HUDEP-2 (cell line): ENCODE measurements at regions not wholly inside any gene's neighbourhood (a gene's known extent, or its start where the extent isn't known, plus 50 kb on each side); places are given as distances from the start of the nearest gene placed in this dataset.
A peak's percentile ranks its signal among the peaks of the same experiment; 100 is the strongest.
"Not testable (repeated sequence)": the region's sequence is repeated elsewhere in the genome, so short reads cannot be mapped to it uniquely, and the experiment has no call there.

Experiments used
- DNase-seq, 76 experiments: peaks; one replicate each; lab custom pipeline; 2025; ENCODE audit not compliant: unreplicated experiment in 76 of 76; lab: John Stamatoyannopoulos, UW

DNA sequence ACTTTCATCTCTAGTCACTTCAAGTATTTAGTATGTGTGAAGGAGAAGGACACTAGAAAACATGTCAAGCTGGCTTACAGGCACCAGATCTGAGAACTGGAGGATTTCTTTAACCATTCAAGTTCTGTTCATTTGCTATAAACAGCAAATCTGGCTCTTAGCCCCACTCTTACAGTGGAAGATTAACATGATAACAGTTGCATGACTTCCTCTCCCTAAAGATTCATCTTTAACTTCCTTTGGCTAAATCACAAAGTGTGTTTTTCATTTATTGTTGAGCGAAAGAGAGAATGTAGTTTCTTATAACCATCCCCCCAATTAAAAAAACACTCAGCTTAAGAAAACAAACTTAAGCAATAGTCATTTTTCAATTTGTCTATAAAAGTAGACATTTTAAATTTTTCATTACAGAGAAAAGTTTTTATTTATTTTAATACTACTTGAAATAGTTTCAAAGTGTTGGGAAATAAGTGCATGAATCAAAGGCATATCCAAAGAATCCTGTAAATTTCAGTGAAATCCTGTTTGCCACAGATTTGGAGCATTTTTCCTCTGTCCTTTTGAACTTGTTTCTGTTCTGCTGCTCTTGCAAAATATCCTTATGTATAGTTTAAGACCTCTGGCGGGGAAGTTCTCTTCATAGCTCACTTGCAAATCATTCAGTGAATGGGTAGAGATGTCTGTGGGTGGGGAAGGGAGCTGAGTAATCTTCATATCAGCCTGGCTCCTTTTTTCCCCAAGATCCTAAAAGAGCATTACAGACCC lies 241.0 kb upstream of the RBBP8 start:
- no peak for DNase-seq

DNA sequence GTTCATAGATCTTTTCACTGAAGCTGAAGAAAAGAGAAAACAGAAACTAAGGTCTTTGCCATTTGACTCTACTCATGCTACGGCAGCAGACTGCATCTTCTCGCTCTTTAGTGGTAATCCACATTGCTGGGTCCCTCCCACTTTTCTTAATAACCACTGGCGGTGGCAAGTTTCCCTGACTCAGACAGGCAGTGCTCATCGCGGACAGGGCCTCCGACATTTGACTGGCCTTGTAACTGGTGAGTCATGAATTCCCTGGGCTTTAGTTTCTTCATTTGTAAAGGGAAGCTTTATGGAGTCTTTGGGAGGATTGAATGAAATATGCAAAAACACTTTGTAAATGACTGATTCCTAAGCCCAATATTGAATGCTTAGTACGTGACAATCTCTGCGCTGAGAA lies 238.2 kb upstream of the RBBP8 start:
- DNase-seq: no peak

DNA sequence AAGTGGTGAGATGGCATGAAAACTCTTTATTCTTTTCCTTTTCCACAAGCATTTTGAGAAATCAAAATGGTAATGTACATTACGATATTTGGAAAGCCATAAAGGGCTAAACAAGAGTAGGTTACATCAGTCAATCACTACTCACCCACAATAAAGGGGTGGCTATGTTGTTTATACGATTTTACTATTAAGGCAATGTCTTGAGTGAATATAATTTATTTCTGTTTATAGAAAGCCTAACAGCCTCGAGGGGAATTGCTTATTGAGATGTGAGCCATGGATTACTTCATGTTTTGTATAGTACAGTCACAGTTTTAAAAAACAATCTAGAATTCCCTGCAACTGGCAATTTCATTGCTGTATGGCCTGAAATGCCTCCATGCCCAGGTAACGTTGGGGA lies 237.5 kb upstream of the RBBP8 start:
- DNase-seq: no peak

DNA sequence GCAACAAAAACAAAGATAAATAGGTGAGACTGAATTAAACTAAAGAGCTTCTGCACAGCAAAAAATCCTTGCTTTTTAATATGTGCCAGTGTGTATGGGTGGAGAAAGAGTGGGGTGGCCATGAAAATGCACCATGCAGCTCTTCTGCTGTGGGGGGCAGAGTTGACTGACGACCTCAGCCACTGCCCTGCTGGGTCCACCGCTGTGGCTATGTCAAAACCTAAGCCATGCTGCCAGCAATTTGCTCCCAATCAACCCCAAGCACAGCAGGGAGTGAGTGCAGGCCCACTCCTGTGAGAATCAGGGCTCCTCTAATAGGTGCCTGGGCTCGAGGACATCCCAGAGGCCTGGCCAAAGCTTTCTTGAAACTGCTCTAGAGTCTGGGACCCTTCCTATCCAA lies 235.6 kb upstream of the RBBP8 start:
- no peak for DNase-seq

DNA sequence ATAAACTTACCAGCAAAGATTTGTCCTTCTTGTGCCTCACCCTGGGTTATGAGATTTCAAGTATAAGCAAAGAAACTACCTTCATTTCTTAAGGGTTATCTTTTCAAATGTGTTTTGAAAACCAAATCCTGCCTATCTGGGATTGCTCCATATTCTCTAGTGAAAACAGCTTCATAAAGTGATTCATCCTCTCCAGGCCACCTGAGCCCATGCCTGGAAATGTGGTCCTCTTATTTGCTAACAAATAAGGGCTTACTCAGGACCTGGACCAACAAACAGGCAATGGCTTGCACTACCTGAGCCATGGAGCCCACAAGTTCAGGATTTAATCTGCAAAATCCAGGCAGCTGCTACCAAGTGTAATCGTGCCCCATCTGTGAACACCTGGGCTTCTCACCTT lies 234.4 kb upstream of the RBBP8 start:
- no peak for DNase-seq

DNA sequence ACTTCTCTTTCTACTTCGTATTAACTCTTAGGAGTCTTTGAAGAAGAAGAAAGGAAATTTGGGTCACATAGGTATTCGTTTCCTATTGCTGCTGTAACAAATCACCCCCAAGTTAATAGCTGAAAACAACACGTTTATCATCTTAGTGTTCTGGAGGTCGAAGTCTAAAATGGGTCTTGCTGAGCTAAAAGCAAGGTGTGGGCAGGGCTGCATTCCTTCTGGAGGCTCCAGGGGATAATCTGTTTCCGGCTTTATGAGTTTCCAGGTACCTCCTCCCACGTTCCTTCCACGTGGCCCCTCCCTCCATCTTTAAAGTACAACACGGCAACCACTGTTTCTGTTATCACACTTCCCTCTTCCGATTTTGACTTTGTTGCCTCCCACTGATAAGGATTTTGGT lies 233.5 kb upstream of the RBBP8 start:
- no peak for DNase-seq

DNA sequence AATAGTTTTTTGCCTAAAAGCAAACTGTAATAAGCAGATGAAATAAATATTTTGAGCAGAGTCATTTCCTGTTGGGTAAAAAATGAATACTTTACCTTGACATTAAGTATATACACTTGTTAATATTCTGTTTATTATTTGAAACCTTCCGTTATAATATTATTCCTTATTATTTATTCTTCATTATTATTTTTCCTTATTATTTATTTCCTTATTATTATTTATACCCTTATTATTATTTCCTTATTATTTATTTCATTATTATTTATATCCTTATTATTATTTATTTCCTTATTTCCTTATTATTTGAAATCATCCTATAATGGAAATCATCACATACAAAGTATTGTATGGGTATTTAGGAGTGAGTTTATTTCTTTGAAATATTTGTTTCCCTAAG lies 232.2 kb upstream of the RBBP8 start:
- DNase-seq: no peak

DNA sequence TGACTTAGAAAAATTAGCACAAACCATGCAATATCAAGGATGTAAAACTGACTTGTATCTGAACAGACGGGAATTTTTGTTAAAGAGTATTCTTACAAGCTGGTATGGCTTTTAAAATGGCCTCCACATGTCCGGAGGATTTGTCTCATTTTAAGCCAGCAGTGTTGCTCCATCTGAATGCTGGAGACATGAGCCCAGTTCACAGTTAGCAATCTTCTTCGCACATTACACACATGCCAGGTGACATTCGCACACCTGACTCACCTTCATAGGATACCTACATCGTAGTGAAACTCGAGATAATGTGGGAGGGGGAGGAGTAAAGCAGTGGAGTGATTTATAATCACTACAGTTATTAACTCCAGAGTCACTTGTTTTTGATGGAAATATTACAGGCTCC lies 231.8 kb upstream of the RBBP8 start:
- no peak for DNase-seq

DNA sequence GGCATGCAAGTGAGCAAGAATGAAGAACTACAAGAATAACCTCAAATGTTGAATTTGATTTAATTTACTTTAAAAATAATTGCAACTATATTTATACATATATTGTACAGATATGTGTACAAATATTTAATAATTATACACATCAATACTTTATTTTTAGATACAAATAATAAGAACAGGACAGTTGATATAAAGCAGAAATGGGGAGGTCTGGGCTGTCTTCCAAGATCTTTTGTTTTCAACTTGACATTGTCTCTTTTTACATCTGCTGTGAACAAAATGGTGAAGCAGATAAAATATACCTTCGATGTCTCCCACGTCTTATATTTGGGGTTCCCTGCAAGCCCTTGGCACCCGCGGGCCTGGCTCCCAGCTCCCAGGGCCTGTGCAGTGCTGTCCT lies 231.3 kb upstream of the RBBP8 start:
- DNase-seq: no peak

DNA sequence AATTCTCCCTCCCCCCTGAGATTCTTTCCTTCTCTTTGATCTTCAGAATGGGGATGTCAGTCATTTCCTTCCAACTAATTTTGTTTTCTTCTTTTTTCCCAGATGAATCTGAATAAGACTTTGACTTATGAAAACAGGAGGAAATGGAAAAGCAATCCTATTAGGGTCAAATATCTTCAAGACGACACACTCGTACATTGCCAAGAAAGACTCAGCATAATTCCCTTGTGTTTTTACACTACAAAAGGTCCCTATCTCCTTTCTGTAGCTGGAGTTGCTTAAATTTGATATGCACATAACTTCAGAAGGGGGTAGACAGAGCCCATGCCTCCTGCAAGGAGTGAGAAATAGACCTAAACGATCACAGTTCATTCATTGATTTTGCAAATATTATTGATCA lies 230.3 kb upstream of the RBBP8 start:
- DNase-seq: no peak

DNA sequence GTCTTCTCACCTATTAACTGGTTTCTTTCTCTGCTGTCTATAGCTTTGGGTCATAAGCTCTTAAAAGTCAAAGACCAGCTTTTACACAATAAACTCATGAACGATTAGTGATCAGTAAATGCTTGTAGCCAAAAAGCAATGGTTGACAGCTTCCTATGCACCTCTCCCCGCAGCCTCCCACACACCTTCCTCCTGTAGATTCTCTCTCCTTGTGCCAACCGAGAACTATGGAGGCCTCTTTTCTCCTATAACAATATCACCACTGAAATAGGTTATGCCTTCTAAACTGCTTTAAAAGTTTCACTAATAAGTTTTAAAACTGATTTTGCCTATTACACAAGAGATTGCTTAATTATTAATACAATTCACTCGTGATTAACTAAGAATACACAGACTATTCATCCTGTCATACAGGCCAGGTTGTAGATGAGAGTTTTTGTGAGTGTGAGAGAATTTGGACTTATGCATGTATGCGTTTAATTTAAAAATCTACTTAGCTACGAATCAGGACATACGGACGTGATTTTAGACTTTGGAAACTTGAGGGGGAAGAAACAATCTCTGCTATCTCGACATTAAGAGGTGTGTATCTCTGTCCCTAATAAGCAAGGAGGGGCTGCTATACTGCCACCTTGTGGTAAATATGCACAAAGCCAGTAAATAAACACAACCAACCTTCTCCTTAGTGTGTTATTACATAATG lies 229.1 kb upstream of the RBBP8 start:
- DNase-seq: peak in 20 of 76 experiments; percentile 1 to 48 (median 18)

DNA sequence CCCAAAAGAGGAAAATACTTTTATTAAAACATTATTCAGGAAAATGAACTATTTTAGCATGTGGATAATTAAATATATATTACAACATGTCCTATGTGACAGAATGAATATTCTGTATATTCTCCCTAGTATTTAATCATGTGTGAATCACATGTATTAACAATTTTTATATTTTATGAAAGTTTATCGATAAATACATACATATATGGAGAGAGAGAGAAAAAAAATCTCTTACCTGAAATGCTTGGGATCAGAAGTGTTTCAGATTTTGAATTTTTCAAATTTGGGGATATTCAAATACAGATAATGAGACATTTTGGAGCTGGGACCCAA lies 228.6 kb upstream of the RBBP8 start:
- DNase-seq: no peak

DNA sequence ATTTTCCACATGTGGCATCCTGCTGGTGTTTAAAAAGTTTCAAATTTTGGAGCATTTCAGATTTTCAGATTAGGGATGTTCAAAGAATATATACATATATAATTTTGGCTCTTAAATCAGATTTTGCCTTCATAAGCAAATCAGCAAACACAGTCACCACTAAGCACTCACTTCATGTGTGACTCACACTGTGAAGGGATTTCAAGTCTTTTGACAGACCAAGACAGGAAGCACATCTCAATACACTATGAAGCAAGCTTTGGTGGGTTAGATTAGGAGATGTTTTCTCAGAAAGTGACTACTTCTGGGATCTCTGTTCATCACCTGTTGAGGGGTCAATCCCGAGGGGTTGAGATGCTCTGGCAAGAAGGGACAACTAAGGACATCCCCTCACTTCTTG lies 227.8 kb upstream of the RBBP8 start:
- no peak for DNase-seq

DNA sequence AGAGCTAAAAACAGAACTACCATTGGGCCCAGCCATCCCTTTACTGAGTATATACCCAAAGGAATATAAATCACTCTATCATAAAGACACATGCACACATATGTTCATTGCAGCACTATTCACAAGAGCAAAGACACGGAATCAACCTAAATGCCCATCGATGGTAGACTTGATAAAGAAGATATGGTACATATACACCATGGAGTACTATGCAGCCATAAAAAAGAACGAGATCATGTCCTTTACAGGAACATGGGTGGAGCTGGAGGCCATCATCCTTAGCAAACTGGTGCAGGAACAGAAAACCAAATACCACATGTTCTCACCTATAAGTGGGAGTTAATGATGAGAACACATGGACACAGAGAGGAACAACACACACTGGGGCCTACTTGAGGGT lies 227.1 kb upstream of the RBBP8 start:
- not testable (repeated sequence) for DNase-seq

DNA sequence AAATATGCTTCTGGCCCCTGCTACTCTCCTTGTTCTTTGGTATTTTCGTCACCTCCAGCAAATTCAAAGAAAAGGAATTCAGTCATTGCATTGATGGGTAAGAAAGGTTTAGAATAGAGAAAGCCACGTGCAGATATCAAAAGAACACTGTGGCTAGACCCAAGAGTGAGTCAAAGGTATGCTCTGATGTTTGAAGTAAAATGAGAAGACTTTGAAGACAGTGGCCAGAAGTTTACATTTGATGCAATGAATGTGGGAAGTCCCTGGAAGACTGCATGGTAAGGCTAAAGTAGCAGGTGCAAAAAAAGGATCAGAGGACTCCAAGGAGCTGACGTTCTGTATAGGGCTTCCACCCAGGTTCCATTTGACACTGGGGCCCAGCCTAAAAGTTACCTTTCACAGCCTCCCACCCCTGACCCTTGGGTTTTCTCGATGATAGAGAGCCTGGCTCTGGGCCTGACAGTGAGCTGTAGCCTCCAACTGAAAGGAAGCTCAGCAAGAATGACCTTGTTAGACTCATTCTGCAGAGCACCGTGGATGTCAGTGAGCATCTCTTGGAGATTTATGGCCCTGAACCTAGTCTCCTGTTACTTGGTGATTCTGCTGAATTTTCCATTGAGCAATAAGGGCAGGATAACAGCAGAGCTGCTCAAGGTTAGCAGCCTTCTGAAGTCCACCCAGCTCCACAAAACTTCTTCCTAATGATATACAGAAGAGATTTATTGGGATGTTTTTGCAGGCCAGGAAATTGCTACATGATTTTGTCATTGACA lies 223.7 kb upstream of the RBBP8 start:
- no peak for DNase-seq

DNA sequence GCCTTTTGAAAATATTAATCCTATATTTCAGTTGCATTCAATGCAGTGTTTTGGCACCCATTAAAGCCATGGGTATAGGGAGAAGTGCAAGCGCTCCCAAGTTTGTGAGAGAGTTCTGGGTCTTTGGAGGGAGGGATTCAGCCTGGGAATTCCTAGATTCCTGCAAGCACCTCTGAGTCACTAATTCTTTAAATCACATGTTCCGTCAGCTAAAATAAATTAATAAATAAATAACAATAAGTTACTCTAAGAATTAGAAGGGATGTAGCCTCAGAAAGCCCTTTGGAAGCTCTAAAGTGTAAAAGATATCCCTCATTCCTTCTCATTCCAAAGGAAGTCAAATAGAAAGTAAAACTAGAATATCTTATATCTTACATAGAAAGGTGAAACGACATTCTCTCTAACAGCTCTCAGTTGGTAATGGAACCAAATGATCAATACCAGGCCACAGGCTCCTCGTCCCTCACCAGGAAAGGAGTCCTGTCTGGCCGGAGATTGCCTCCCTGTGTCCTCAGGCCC lies 222.4 kb upstream of the RBBP8 start:
- DNase-seq: no peak

DNA sequence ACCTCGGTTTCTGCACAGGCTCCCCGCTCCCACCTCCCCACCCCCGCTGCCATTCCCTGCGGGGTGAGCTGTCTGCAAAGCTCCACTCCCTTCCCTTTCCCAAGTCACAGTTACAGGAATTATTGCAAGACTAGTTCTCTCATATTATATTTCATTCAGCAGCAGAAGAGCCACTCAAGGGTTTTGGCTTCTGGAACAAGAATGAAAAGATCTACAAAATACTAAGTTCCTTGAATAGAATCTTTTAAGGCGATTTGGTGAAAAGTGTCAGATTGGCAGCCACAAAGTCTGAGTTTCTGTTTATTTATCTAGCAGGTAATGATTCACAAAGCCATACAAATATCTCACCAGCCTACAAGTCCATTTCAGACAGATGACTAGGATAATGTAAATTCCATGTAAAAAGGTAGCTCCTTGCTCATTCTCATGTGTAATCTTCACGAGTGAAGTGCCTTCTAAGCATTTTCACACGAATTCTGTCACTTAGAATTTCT lies 221.9 kb upstream of the RBBP8 start:
- DNase-seq: no peak

DNA sequence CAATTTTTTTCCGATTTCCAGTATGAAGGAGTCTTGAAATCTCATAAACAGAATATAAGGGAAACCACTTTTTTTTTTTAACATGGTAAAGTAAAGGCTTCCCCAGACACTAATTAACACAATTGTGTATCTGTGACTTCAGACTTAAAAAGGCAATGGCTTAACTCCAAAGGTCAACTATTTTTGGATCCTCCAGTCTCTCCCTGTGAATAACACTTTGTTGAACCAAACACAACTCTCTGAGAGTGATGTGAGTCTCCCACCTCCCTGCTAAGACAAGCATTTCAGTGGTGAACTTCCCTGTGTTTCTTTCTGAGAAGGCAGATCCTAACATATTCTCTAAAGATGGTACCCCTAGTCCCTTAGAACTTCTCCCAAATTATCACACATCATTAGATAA lies 219.6 kb upstream of the RBBP8 start:
- no peak for DNase-seq

DNA sequence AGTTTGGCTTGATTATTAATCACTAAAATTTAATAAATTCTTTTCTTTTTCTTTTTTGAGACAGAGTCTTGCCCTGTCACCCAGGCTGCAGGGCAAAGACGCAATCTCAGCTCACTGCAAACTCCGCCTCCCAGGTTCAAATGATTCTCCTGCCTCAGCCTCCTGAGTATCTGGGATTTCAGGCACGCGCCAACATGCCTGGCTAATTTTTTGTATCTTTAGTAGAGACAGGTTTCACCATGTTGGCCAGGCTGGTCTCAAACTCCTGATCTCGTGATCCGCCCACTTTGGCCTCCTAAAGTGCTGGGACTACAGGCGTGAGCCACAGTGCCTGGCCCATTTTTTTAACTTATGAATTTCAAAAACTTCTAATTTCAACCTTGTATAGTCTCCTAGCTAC lies 215.6 kb upstream of the RBBP8 start:
- DNase-seq: not testable (repeated sequence)

DNA sequence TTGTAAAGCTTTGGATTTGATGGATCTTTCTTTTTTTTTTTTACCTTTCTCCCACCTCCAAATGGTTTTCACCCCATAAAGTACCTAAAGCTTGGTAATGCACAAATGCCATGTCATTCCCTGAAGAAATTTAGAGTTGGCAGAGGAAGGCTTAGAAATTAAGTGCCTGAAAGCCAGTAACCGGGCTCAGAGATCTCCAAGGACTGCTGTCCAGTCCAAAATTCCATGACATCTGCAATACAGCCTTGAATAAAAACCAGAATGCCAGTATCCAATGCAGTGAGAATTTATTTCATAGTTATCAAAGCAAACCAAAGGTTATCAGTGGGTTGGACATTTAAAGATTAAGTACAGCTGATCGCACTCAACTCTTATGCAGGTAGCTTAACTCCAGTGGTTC lies 209.9 kb upstream of the RBBP8 start:
- DNase-seq: no peak

DNA sequence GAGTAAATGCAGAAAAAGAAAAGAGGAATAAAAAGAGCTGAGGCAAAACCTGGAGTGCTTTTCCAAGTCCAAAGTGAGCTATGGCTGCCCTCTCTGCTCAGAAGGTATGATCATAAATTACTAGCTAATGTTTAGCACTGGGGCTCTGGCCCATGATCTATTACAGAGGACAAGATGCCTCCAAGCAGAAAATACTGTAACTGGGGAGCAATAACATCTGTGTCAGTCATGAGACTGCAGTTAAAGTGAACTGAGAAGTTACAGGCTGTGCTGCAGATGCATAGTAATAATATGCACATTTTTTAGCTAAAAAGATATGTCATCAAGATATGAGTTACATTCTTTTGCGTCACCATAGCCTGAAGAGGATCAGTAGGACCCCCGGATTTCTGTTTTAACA lies 209.4 kb upstream of the RBBP8 start:
- DNase-seq: no peak

DNA sequence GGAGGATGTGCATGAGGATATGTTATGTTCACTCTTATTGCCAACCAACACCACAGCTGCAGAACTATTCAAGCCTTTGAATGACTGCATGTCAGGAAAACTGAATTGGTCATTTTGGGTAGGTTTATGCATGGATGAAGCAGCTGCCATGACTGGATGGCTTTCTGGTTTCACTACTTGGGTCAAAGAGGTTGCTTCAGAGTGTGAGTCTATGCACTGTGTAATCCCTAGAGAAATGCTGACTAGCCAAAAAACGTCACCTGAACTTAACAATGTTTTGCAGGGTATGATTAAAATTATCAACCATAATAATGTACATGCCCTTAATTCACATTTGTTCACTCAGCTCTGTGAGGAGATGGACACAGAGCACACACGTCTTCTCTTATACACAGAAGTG lies 206.7 kb upstream of the RBBP8 start:
- DNase-seq: no peak
